SU-DHL-6 (cell line): ENCODE measurements at regions not wholly inside any gene's neighbourhood (a gene's known extent, or its start where the extent isn't known, plus 50 kb on each side); places are given as distances from the start of the nearest gene placed in this dataset.

Experiments used
- CTCF ChIP-seq: fragments of 200-600 bp; sonication (generic); IDR thresholded peaks from one replicate; pipeline ENCODE4 v1.5.1; 2017; ENCODE audit warnings: antibody characterized with exemption, mild to moderate bottlenecking, low read length, moderate library complexity; ENCODE audit not compliant: insufficient read depth, poor library complexity, severe bottlenecking
- EZH2phosphoT487 ChIP-seq: fragments of 200-600 bp; sonication (generic), shearing (Covaris generic); conservative IDR thresholded peaks from 2 replicates; pipeline ENCODE4 v1.6.1; 2018; ENCODE audit warnings: mild to moderate bottlenecking, antibody characterized with exemption, low read length, moderate library complexity, mixed read lengths

GRCh38 chr11:116603728-116604323, 169.0 kb downstream of the BUD13 start:
- no peak for TF ChIP-seq CTCF
- TF ChIP-seq EZH2phosphoT487: no peak
